Posterior cingulate gyrus (tissue), 11 donors: ENCODE measurements at regions not wholly inside any gene's neighbourhood (a gene's known extent, or its start where the extent isn't known, plus 50 kb on each side); places are given as distances from the start of the nearest gene placed in this dataset.

ENCODE experiments used
- DNase-seq, 10 donors: peaks; one replicate each; pipeline versions ENCODE4 v3.0.0 to v3.0.0-alpha.2; 2020 to 2021; ENCODE audit warnings: mixed read lengths in 3 of 10
- intact Hi-C: fragments of 100-400 bp; cut with DNase I; formaldehyde crosslinking; loops from one replicate; pipeline ENCODE4 v1.15.1; 2023

DNA sequence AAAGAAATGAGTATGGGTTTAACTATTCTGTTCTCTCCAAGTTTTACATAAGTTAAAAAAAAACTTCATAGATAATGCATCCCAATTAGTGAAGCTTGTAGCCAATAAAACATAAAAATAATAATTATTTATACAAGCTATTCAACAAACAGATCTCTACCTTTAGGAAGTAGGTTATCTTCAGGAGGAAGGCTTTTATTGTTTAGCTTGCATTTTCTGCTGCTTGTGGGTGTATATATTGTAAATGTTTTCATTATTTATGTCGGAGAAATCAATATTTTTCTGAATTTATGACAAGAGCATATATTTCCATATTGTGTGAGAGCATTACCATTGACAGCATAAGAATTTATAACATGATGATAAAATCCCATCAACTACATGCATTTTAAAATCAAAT is 208.3 kb downstream of the TRAM1L1 start:
- DNase-seq, result no peak
- intact Hi-C loops, result no loop called here

DNA sequence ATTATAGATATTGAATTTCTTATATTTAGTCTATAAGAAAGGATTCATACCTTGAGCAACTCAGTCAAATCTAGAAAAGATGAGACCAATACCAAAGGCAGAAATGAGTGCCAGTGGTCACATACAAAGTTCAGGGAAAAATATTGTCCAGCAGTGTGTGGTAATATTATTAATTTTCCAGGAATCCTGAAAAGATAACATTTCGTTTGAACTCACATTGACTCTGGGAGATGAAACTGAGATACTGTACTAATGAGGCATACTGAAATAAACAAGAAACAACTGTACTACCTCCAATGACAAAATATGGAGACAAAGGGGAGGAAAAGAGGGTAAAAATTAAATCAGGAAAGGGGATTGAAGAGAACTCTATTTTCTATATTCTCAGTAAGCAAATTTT is 212.4 kb downstream of the TRAM1L1 start:
- intact Hi-C loops, result no loop called here

DNA sequence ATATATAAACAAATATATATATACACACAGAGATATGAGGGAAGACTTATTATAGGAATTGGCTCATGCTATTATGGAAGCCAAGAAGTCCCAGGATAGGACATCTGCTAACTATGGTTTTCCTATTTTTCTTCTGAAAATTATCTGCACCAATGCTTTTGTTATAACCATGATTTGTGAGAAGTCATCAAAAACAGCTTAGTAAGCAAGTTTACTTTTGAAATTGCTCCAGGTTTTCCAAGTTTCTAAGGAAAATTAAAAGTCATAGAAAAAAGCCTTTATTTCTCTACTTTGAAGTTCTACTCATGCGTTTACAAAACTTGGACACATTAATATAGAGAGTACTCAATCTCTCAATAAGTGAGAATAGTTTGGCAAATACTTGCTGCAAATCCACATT is 213.1 kb downstream of the TRAM1L1 start:
- DNase-seq, result no peak
- intact Hi-C loops, result no loop called here

More for the DNA sequence above, 212.4 kb downstream of the TRAM1L1 start:
- DNase-seq, result no peak

DNA sequence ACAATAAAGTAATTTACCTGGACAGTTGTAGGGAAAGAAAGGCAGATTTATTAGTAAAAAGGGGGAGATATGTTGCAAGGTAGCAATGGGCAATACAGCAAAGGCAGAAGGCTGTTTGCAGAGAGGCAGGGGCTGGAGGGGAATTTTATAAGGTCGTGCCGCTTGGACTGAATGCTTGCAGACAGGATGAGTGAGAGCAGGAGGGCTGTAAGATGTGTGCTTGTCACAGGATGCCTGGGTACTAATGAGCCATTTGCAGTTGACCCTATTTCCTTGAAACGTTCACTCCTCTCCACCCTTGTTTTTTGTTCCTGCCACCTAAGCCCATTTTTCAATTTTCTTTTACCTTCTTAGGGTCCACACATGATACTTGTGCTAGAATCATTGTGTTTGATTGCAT is 214.7 kb downstream of the TRAM1L1 start:
- intact Hi-C loops, result no loop called here
- peak in 1 of 10 donors; percentile 48 for DNase-seq

DNA sequence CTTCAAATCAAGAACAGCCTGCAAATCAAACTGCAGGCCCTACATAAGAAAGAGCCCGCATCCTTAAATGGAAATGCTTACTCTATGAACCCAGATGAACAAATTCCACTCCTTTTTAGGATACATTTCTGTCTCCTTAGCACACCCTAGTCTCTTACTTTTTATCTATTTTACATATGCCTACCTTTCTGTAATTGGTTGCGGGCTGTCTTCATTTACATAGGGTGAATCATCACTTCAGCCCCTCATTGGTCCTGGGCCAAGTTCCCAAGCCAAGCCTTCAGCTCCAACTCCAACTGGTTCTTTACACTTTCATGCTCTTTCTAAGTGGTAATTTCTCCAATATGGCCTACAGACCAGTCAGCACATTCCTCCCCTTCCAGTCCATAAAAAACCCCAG is 219.3 kb downstream of the TRAM1L1 start:
- DNase-seq, result no peak
- intact Hi-C loops, result no loop called here

DNA sequence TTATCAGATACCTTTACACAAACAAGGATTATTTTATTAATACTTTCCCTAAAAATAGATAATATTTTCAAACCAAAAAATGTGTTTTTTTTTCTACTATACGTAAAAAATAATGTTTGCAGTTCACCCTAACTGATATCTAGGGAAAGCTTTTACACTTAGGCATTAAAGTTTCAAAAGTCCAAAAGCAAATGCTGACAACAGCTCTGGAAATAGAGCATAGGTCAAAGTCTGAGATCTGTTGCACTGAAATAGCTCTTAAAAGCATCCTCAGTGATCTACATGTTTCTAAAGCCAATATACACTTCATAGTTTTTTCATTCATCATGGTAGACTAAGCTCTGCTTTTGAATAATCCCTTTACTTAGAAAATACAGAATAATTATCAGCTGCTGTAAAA is 222.8 kb downstream of the TRAM1L1 start:
- intact Hi-C loops, result no loop called here
- DNase-seq, result no peak

DNA sequence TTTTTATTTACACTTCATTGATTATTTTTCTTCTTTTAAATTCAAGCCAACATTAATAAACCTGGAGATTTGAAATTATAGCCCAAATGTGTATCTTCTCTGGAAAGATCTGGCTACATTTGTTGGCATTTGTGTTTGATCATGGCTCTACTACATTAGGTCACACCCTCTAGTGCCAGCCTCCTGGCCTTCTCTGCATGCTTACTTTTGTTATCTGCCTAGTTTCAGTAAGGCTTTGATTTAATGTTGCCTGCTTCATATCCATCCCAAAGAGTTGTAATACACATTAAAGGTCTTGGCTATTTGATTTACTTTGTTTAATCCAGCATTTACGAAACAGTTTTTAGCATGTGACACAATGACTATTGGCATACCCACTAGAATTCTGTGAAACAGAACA is 224.5 kb downstream of the TRAM1L1 start:
- DNase-seq, result no peak
- intact Hi-C loops, result no loop called here

DNA sequence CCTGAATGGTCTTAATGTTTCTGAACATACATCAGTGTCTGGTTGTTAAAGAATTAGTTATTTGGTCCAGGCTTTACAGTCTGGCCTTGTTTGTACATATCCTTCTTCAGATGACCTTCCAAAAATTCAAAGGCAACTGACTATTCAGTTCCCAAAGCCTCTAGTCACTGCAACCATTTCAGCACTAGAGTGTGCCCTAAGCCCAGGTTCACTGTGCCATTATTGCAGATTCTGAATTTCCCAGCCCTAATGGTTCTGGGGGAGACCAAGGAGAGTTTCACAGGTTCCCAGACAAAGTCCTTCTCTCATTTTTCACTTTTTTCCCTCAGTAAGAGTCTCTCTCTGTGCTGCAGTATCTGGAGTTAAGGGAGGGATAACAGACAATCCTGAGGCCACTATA is 235.8 kb downstream of the TRAM1L1 start:
- no peak for DNase-seq
- intact Hi-C loops, result no loop called here

DNA sequence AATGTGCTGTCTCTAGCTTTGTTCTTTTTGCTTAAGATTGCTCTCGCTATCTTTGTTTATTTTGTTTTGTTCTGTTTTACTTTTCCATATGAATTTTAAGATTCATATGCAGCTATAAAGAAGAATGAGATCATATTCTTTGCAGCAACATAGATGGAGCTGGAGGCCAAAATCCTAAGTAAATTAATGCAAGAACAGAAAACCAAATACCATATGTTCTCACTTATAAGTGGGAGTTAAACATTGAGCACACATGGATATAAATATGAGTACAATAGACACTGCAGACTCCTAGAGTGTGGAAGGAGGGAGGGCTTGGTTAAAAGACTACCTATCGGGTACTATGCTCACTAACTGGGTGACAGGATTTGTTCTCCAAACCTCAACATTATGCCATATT is 237.8 kb downstream of the TRAM1L1 start:
- intact Hi-C loops, result no loop called here
- no peak for DNase-seq

DNA sequence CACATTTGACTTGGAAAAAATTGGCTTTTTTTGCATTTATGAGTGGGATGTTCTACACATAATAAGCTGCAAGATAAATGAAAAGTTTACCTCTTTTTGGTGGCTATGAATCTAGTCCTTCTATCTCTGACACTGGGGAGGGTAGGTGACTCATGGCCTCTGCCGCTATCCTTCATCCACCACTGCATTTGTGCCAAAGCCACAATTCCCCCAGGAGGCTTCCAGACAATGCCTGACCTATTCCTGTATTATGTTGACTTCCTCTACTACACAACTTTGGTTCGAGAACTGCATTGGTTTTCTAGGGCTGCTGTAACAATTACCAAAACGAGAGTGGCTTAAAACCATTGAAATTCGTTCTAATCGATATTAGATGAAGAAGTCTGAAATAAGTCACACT is 245.6 kb downstream of the TRAM1L1 start:
- DNase-seq, result no peak
- intact Hi-C loops, result no loop called here

DNA sequence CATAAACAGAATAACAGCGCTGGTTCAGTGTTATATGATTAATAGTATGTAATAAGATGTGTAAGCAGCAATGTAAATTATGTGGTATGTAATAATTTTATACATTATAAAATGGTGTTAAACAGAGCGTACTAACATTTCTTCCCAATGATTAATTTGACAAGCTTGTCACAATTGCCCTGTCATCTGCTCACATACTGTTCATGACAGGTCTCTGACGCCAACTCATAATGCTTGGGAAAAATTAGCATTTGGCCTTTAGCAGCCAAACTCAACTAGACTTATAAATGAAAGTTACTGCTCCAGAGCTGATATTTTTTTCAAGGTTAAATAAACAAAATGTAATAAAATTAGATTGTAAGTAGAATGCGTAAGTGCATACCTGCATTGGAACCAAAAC is 246.8 kb downstream of the TRAM1L1 start:
- intact Hi-C loops, result no loop called here
- DNase-seq, result peak in 1 of 10 donors; percentile 31

DNA sequence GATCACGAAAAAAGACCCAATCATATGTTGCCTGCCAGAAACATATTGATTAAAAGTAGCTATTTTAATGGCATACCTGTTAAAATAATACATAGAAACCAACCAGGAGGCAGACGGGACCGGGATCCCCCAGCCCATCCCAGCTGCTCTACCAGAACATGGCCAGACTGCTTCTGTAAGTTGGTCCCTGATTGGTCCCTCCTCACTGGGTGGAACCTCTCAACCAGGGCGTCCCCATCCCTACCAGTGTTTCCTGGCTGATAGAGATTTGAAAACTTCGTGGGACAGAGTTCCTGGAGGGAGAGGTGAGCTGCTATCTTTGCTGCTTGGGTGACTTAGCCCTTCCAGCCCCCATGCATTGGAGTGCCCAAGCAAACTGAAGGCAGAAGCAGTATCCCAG is 256.2 kb downstream of the TRAM1L1 start:
- DNase-seq, result no peak
- intact Hi-C loops, result no loop called here

DNA sequence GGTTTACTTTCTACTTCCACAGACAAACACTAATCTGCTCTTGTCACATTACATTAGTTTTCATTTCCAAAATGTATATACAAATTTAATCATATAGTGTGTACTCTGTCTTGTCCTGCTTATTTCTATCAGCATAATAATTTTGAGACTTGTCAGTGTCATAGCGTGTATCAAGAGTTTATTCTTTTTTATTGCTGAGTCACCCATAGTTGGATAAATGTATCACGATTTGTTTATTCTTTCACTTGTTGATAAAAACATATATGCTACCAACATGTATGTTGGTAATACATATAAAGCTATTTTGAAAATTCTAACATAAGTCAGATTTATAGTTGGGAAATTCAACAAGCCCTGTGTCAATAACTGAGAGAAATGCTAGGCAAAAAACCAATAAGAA is 261.2 kb downstream of the TRAM1L1 start:
- no peak for DNase-seq
- intact Hi-C loops, result no loop called here

DNA sequence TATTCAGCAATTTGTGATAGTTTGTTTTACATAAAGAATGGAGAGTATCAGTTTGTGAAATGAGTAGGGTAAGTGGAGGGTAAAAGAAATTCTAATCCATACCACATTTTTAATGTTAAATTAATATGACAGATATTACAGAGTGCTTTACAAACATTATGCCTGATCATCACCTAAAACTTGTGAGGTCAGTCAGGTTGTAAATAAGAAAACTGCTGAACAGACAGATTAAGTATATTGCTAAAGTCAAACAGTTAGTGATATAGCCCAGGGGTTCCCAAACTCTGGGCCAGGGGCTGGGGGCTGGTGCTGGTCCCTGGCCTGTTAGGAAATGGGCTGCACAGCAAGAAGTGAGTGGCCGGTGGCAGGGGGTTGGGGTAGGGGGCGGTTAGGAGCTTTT is 273.6 kb downstream of the TRAM1L1 start:
- intact Hi-C loops, result no loop called here
- no peak for DNase-seq

DNA sequence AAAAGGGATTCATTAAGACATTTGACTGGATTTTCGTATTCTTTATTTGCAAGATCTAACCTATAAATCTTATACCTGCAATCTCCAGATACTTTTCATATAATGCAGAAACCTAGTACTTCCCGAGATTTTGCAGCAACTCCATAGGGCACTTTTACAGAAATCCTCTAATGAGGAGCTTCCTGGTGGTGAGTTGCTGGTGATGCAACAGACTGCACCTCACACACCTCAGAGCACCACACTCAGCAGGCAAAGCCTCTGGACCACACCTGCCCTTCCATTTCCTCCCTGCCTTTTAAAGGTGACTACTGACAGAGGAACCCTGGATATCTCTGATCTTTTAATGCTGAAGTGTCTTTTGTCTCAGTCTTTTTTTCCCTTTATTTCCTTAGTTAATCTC is 289.4 kb downstream of the TRAM1L1 start:
- intact Hi-C loops, result no loop called here
- DNase-seq, result no peak

DNA sequence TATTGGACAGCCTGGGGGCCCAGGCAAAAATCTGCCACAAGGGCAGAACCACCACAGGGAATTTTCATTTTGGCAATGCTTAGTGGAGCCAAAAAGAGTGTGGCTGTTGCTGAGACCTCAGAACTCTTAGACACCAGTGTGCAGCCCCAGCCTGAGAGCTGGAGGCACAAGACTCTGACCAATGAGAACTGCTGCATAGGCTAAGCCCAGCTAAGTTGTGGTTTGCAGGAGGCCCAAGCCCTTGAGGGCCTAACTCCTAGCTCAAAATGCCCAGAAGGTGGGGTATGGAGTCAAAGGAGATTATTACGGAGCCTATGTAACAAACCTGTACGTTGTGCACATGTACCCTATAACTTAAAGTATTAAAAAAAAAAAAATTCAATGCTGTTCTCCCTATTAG is 296.7 kb downstream of the TRAM1L1 start:
- intact Hi-C loops, result no loop called here
- DNase-seq, result no peak

DNA sequence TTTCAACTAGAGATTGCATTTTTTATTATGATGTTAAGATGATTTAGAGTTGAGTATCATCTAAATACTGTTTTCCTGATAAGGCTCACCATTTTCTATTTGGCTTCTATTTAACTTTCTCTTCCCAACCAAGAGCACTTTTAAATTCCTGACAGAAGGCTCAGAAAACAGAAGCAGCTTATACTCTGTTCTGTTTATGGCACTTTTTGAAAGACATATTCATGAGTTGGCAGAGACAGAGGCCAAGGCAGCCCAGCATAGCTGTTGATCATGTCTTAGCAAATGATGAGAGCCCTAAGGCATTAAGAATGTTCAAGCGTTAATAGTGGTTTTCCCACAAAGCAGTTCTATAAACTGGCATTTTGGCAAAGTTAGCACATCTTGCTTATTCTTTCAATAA is 330.3 kb downstream of the TRAM1L1 start:
- intact Hi-C loops, result no loop called here
- no peak for DNase-seq

DNA sequence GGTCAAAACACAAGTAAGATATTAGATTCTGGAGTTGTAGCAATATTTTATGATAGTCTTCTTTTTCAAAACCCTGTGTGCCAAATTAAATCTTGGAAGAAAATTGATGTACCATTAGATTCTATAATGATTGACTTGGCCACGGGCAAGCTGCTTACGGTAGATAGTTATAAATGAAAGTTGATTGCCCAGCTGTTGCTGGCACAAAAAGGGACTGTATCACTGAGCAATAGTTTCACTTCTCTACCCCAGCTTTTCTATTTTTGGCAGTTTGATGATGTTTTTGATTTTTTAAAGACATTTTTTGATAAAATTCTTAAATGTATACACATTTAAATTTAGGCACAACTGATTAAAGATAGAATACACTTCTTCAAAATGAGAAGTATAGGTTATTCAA is 333.3 kb downstream of the TRAM1L1 start:
- DNase-seq, result no peak
- intact Hi-C loops, result no loop called here

DNA sequence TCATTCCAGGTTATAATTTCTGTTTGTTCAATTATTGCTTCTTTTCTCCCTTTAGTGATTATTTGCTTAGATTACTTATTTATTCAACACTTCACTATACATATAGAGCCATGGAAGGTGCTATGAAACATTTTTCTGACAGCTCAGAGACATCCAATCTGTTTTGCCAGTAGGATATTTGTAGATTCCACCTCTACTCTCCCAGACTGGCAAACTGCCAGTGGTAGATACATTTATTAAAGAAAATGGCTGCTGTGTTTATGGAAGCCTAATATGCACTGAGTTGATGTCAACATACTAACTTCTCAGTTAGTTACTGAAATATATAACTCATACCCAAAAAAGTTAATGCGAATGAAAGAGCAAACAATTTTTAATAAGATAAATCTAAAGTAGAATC is 348.6 kb downstream of the TRAM1L1 start:
- no peak for DNase-seq
- intact Hi-C loops, result no loop called here

DNA sequence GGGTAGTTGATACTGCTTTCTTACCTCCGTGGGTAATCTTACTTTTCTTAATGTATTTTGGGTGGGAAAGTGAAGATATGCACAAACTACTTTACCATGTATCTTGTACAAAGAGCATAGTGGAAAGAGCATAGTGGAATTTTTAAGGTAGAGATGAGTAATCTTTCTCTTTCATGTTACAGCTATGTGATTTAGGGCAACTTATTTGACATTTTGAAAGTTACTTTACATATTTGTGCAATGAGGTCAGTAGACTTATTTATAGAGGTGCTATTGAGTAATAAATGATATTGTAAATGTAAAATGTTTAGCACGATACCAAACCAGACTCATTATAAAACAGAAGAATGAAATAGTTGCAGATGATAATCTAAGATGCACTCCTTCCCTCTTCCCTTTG is 351.2 kb downstream of the TRAM1L1 start:
- intact Hi-C loops, result no loop called here
- no peak for DNase-seq

DNA sequence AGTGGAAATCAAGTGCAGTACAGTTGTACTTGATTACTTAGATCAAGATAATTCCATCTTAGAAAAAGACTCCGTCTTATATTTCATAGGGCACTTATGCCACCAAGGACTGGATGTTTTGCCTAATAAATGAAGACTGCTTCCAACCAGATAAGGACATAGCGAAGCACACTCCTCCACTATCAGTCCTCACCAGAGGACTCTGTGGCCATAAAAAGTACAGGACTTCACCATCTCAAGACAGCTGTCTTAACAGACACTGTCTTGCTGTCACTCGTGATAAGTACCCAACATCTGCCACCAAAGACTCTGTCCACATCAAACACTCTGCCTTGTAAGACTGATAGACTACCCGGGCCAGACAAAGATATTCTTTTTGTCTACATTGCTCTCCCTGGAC is 352.0 kb downstream of the TRAM1L1 start:
- DNase-seq, result no peak
- intact Hi-C loops, result no loop called here

DNA sequence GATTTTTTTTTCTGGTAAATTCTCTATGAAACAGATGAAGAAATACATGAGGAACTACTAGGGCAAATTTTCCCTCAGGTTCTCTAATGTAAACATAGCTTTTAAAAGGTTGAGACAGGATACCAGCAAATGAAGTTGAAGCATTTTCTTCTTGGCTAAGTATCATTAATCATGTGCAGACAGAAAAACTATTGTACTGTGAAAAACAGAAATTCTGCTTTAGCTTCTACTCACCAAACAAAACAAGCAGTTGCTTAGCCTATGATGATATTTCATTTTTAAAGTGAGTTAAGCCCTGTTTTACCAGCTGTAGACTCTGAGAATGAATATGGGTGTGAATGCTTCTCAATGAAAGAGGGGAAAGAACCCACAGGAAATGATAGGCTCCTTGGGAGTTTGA is 358.9 kb downstream of the TRAM1L1 start:
- DNase-seq, result no peak
- intact Hi-C loops, result no loop called here

DNA sequence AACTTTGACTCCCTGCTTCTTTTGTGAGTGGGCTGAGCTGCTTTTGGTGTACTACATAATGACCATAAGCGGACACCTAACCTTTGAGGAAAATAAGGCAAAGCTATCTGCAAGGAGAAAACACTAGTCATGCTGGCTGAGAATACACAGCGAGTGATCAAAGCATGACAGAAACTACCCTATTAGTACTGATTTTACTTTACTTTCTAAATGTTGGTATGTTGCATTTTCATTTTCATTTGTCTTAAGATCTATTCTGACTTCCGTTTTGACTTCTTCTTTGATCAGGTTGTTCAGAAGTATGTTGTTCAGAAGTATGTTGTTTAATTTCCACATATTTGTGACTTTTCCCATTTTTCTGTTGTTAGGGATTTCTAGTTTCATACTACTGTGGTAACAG is 361.1 kb downstream of the TRAM1L1 start:
- DNase-seq, result no peak
- intact Hi-C loops, result no loop called here

DNA sequence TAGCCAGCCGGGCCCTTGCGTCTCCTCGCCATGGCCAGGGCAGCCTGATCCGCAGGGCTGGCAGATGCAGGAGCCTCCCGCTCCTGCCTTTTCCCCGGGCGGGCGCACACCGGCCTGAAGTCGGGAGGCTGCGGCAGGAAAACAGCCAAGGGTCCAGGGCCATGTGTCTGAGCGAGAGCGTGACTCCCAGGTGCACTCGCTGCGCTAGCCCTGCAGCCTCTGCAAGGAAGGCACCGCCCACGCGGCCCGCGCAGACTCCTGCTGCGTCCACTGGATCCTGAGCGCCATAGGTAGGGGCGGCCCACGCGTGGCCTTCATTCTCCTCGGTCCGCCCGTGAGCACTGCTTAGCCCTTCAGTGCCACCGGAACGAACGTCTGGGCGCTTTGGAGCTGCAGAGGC is 379.9 kb downstream of the TRAM1L1 start:
- intact Hi-C loops, result no loop called here
- DNase-seq, result peak in 3 of 10 donors; percentile 6 to 76 (median 59)
